Mammary epithelial cell (primary cell): ENCODE measurements at regions not wholly inside any gene's neighbourhood (a gene's known extent, or its start where the extent isn't known, plus 50 kb on each side); places are given as distances from the start of the nearest gene placed in this dataset.

Experiments
- CTCF ChIP-seq, 2 donors: IDR thresholded peaks in 1 of 2; conservative IDR thresholded peaks in 1 of 2; 2 replicates each; pipeline ENCODE4 v1.5.1; 2011 to 2012; ENCODE audit warnings: inconsistent platforms in 2 of 2, low read length in 2 of 2, mild to moderate bottlenecking in 2 of 2, control low read depth in 1 of 2, low read depth in 1 of 2; ENCODE audit not compliant: insufficient read depth in 1 of 2; ENCODE audit errors: extremely low read depth in 1 of 2
- EZH2 ChIP-seq: IDR thresholded peaks from 2 replicates; pipeline ENCODE4 v1.6.1; 2012; ENCODE audit warnings: low read length, inconsistent platforms, borderline replicate concordance

GRCh38 chr6:34615574-34616226 is 59.6 kb upstream of the SPDEF start:
- no peak for TF ChIP-seq CTCF (conservative IDR thresholded peaks at IDR 0.05 in 1 of 2, IDR thresholded peaks at IDR 0.05 in 1 of 2; ENCODE audit: extremely low read depth in 1 of 2, insufficient read depth in 1 of 2, low read depth in 1 of 2, low read length in 2 of 2)
- no peak for TF ChIP-seq EZH2
